ENCODE measurements at regions not wholly inside any gene's neighbourhood (a gene's known extent, or its start where the extent isn't known, plus 50 kb on each side); places are given as distances from the start of the nearest gene placed in this dataset.

- no peak for TF ChIP-seq CTCF (IDR thresholded peaks at IDR 0.05)
- no peak for TF ChIP-seq SIN3A (IDR thresholded peaks at IDR 0.05; ENCODE audit: borderline replicate concordance, insufficient read depth, low read depth, low read length)
- no peak for TF ChIP-seq POLR2AphosphoS5 (IDR thresholded peaks at IDR 0.05; ENCODE audit: low read depth, low read length)
Observed at GRCh38 chr2:228242591-228242990, 61.1 kb upstream of the SPHKAP start.

Measured in Panc1 (cell line).